HepG2 (cell line): ENCODE measurements at regions not wholly inside any gene's neighbourhood (a gene's known extent, or its start where the extent isn't known, plus 50 kb on each side); places are given as distances from the start of the nearest gene placed in this dataset.

Experiments used
- ATAC-seq: fragments of 200-7000 bp; cut with Tn5 transposase; 3 replicates; pipeline ENCODE4 v1.9.1; 2020; ENCODE audit warnings: mild to moderate bottlenecking, moderate library complexity
- BruUV-seq: library from RNA; stranded (reverse); fragments of 400-500 nt; replicated peaks from 2 replicates; lab custom pipeline; 2021; lab: Mats Ljungman, UMichigan
- CTCF ChIA-PET: fragments of 300-600 bp; formaldehyde crosslinking; extraction: SDS; loops from one replicate; lab custom pipeline; 2021; ENCODE audit warnings: low total read pairs, inconsistent platforms, low intra/inter-chr PET ratio; lab: Yijun Ruan, JAX
- POLR2A ChIA-PET: fragments of 350-600 bp; sonication (Branson Sonifier 250); formaldehyde crosslinking; loops from one replicate; lab custom pipeline; 2020; ENCODE audit warnings: antibody characterized with exemption, inconsistent platforms; lab: Yijun Ruan, JAX
- DNase-seq: peaks from one replicate; pipeline ENCODE4 v3.0.0-alpha.2; 2015; ENCODE audit warnings: low spot score
- FAIRE-seq: peaks from 3 replicates; lab custom pipeline; 2011; peaks lifted over from hg19 to GRCh38; lab: Jason Lieb, UNC
- H2AFZ ChIP-seq: one replicate; pipeline ENCODE4 v1.6.1; 2011; ENCODE audit warnings: low read length, inconsistent platforms
- H3K27ac ChIP-seq: fragments of 300-600 bp; 3 replicates; pipeline ENCODE4 v1.8.0; 2011; ENCODE audit warnings: mixed run types, mild to moderate bottlenecking, mixed read lengths, low read length, inconsistent platforms; ENCODE audit not compliant: insufficient read depth; ENCODE audit errors: extremely low read length
- H3K27me3 ChIP-seq, 2 experiments: fragments of 200-600 bp in 1 of 2; 2 replicates in 1 of 2; 3 replicates in 1 of 2; pipeline versions ENCODE4 v1.6.0 to v1.8.0; 2011; ENCODE audit warnings: low read length in 2 of 2, mild to moderate bottlenecking in 2 of 2, moderate library complexity in 2 of 2, inconsistent platforms in 1 of 2; ENCODE audit not compliant: insufficient read depth in 2 of 2, control insufficient read depth in 1 of 2
- H3K36me3 ChIP-seq, 2 experiments: fragments of 200-600 bp in 1 of 2; replicated peaks in 1 of 2; 2 replicates in 1 of 2; 3 replicates in 1 of 2; pipeline versions ENCODE4 v1.5.1 to v1.8.0; 2011; ENCODE audit warnings: low read length in 2 of 2, inconsistent platforms in 1 of 2; ENCODE audit not compliant: insufficient read depth in 2 of 2, control insufficient read depth in 1 of 2
- H3K4me1 ChIP-seq: 2 replicates; pipeline ENCODE4 v1.5.1; 2012; ENCODE audit warnings: low read length, inconsistent platforms; ENCODE audit not compliant: insufficient read depth
- H3K4me2 ChIP-seq: 2 replicates; pipeline ENCODE4 v1.6.0; 2011; ENCODE audit warnings: low read depth, low read length, inconsistent platforms
- H3K4me3 ChIP-seq, 3 experiments: fragments of 200-600 bp in 1 of 3; sonication (generic), shearing (Covaris generic) in 1 of 3; replicated peaks in 1 of 3; 2 replicates each; pipeline ENCODE4 v1.5.1; 2011 to 2016; ENCODE audit warnings: low read length in 3 of 3, inconsistent platforms in 2 of 3, low read depth in 2 of 3, mild to moderate bottlenecking in 2 of 3, control low read depth in 1 of 3, mixed read lengths in 1 of 3; ENCODE audit not compliant: insufficient read depth in 1 of 3
- H3K79me2 ChIP-seq: one replicate; pipeline ENCODE4 v1.6.1; 2011; ENCODE audit warnings: low read length, inconsistent platforms; ENCODE audit not compliant: insufficient read depth
- H3K9ac ChIP-seq: 2 replicates; pipeline ENCODE4 v1.6.0; 2011; ENCODE audit warnings: mild to moderate bottlenecking, low read depth, low read length, inconsistent platforms; ENCODE audit not compliant: insufficient read depth
- H3K9me3 ChIP-seq: 2 replicates; pipeline ENCODE4 v1.5.1; 2012; ENCODE audit warnings: mild to moderate bottlenecking, low read length
- H4K20me1 ChIP-seq: 2 replicates; pipeline ENCODE4 v1.6.0; 2011; ENCODE audit warnings: inconsistent platforms, mild to moderate bottlenecking, low read length, moderate library complexity; ENCODE audit not compliant: insufficient read depth
- KAT8 ChIP-seq: IDR thresholded peaks from 2 replicates; pipeline ENCODE4 v1.6.1; 2016; ENCODE audit warnings: missing genetic modification reagents, missing compliant biosample characterization
- RAD51 ChIP-seq: fragments of 450-650 bp; IDR thresholded peaks from 2 replicates; pipeline ENCODE4 v1.6.1; 2016; ENCODE audit warnings: borderline replicate concordance
- SP4 ChIP-seq: sonication (generic); formaldehyde crosslinking; IDR thresholded peaks from 2 replicates; pipeline ENCODE4 v1.8.1; 2023; ENCODE audit warnings: mild to moderate bottlenecking, missing genetic modification reagents
- TOPORS ChIP-seq: sonication (generic); formaldehyde crosslinking; IDR thresholded peaks from 2 replicates; pipeline ENCODE4 v1.8.0; 2023; ENCODE audit warnings: mild to moderate bottlenecking, missing genetic modification reagents
- U2AF1 ChIP-seq: fragments of 200-400 bp; formaldehyde crosslinking; optimal IDR thresholded peaks from 2 replicates; pipeline ENCODE3; 2017; ENCODE audit warnings: mild to moderate bottlenecking, low read depth, low read length
- YEATS2 ChIP-seq: sonication (generic); formaldehyde crosslinking; IDR thresholded peaks from 2 replicates; pipeline ENCODE4 v1.4.0; 2020; ENCODE audit warnings: missing genetic modification reagents, borderline replicate concordance
- ZFP36L2 ChIP-seq: sonication (generic); formaldehyde crosslinking; IDR thresholded peaks from 2 replicates; pipeline ENCODE4 v1.4.0; 2020; ENCODE audit warnings: missing genetic modification reagents
- ZNF251 ChIP-seq: sonication (generic); formaldehyde crosslinking; IDR thresholded peaks from 2 replicates; pipeline ENCODE4 v1.9.0; 2021; ENCODE audit warnings: mild to moderate bottlenecking, missing genetic modification reagents
- ZNF607 ChIP-seq: sonication (generic); formaldehyde crosslinking; IDR thresholded peaks from 2 replicates; pipeline ENCODE4 v1.5.1; 2020; ENCODE audit warnings: missing genetic modification reagents, mild to moderate bottlenecking, borderline replicate concordance
- ZNF615 ChIP-seq: sonication (generic); formaldehyde crosslinking; IDR thresholded peaks from 2 replicates; pipeline ENCODE4 v1.5.0; 2020; ENCODE audit warnings: mild to moderate bottlenecking, missing genetic modification reagents, borderline replicate concordance
- WGBS: methylation state at CpG from one replicate; pipeline ENCODE4 v1.1.6; 2017; ENCODE audit warnings: low lambda C conversion rate; 5-methylcytosine and 5-hydroxymethylcytosine counted together
- in situ Hi-C: cut with HindIII; loops from 2 replicates; pipeline ENCODE4 v1.10.0; 2017; ENCODE audit warnings: low pct_unique_long_range_greater_than_20kb; ENCODE audit not compliant: extremely low pct_ligation_motif_present
- intact Hi-C: fragments of 100-400 bp; cut with micrococcal nuclease; formaldehyde crosslinking; loops from one replicate; pipeline ENCODE4 v1.10.0; 2022; ENCODE audit not compliant: unreplicated experiment
- TF ChIP-seq, protein P1 (sequence below): sonication (generic); formaldehyde crosslinking; IDR thresholded peaks from 2 replicates; pipeline ENCODE4 v1.4.0; 2020; ENCODE audit warnings: missing genetic modification reagents, borderline replicate concordance
- TF ChIP-seq, protein P2 (sequence below): sonication (generic); formaldehyde crosslinking; IDR thresholded peaks from 2 replicates; pipeline ENCODE4 v1.4.0; 2020; ENCODE audit warnings: mild to moderate bottlenecking, missing genetic modification reagents
- TF ChIP-seq, protein P3 (sequence below): sonication (generic); formaldehyde crosslinking; conservative IDR thresholded peaks from 2 replicates; pipeline ENCODE4 v1.8.0; 2022; ENCODE audit warnings: mild to moderate bottlenecking, moderate library complexity, missing genetic modification reagents
- TF ChIP-seq, protein P4 (sequence below): sonication (generic); formaldehyde crosslinking; IDR thresholded peaks from 2 replicates; pipeline ENCODE4 v1.4.0; 2020; ENCODE audit warnings: missing genetic modification reagents

DNA sequence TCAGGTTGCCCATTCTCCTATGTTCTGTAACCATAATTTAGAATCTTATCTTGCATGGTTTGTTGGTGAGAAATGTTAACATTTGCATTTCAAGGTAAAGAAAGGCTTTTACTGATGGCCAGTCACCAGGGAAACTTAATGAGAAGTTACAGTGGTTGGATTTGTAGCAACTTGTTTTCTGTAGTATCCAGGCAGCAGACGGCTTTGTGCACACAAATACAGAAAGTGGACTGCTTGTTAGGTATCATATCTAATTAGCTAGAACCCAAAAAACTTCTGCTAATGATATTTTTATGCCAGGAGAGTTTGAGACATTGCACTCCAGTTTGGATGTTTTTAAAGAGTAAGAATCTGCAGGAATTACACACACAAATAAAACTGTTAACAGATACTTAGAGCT is 578.0 kb downstream of the DOK5 start:
- in situ Hi-C loops (no loop called here), intact Hi-C loops (no loop called here)
- no TSS peak for BruUV-seq
- ChIA-PET CTCF (no interaction called here), POLR2A (no interaction called here)
- whole genome bisulfite sequencing: 5% methylated on average over 1 of the region's 1 CpG
- Histone ChIP-seq H2AFZ (no peak overlapping the region), H3K27ac (no peak overlapping the region), H3K36me3 (no peaks in the 10 kb centered on the region), H3K27me3 (no peaks in the 10 kb centered on the region), H3K9ac (no peak overlapping the region), H3K4me1 (no peaks in the 10 kb centered on the region), H3K9me3 (peaks cover 95% of the 10 kb centered on the region), H4K20me1 (no peaks in the 10 kb centered on the region), H3K4me3 (no peak overlapping the region), H3K79me2 (no peaks in the 10 kb centered on the region), H3K4me2 (no peak overlapping the region)
- TF ChIP-seq, protein P1, sequence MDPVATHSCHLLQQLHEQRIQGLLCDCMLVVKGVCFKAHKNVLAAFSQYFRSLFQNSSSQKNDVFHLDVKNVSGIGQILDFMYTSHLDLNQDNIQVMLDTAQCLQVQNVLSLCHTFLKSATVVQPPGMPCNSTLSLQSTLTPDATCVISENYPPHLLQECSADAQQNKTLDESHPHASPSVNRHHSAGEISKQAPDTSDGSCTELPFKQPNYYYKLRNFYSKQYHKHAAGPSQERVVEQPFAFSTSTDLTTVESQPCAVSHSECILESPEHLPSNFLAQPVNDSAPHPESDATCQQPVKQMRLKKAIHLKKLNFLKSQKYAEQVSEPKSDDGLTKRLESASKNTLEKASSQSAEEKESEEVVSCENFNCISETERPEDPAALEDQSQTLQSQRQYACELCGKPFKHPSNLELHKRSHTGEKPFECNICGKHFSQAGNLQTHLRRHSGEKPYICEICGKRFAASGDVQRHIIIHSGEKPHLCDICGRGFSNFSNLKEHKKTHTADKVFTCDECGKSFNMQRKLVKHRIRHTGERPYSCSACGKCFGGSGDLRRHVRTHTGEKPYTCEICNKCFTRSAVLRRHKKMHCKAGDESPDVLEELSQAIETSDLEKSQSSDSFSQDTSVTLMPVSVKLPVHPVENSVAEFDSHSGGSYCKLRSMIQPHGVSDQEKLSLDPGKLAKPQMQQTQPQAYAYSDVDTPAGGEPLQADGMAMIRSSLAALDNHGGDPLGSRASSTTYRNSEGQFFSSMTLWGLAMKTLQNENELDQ (CRISPR knock-in tag): no peak
- TF ChIP-seq, protein P2, sequence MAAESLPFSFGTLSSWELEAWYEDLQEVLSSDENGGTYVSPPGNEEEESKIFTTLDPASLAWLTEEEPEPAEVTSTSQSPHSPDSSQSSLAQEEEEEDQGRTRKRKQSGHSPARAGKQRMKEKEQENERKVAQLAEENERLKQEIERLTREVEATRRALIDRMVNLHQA (CRISPR knock-in tag): no peak
- TF ChIP-seq ZNF607: no peak
- TF ChIP-seq U2AF1: no peak
- TF ChIP-seq, protein P3, sequence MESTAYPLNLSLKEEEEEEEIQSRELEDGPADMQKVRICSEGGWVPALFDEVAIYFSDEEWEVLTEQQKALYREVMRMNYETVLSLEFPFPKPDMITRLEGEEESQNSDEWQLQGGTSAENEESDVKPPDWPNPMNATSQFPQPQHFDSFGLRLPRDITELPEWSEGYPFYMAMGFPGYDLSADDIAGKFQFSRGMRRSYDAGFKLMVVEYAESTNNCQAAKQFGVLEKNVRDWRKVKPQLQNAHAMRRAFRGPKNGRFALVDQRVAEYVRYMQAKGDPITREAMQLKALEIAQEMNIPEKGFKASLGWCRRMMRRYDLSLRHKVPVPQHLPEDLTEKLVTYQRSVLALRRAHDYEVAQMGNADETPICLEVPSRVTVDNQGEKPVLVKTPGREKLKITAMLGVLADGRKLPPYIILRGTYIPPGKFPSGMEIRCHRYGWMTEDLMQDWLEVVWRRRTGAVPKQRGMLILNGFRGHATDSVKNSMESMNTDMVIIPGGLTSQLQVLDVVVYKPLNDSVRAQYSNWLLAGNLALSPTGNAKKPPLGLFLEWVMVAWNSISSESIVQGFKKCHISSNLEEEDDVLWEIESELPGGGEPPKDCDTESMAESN (CRISPR knock-in tag): no peak
- TF ChIP-seq YEATS2 (CRISPR knock-in tag): no peak
- TF ChIP-seq TOPORS (CRISPR knock-in tag): no peak
- no peak for TF ChIP-seq ZFP36L2 (CRISPR knock-in tag)
- TF ChIP-seq, protein P4, sequence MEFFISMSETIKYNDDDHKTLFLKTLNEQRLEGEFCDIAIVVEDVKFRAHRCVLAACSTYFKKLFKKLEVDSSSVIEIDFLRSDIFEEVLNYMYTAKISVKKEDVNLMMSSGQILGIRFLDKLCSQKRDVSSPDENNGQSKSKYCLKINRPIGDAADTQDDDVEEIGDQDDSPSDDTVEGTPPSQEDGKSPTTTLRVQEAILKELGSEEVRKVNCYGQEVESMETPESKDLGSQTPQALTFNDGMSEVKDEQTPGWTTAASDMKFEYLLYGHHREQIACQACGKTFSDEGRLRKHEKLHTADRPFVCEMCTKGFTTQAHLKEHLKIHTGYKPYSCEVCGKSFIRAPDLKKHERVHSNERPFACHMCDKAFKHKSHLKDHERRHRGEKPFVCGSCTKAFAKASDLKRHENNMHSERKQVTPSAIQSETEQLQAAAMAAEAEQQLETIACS (CRISPR knock-in tag): no peak
- TF ChIP-seq ZNF615 (CRISPR knock-in tag): no peak
- no peak for TF ChIP-seq KAT8 (CRISPR knock-in tag)
- TF ChIP-seq SP4 (CRISPR knock-in tag): no peak
- no peak for TF ChIP-seq RAD51
- TF ChIP-seq ZNF251 (CRISPR knock-in tag): no peak
- ATAC-seq (no peak), DNase-seq (no peak), FAIRE-seq (no peak)
